GF-D8 (cell line): ENCODE measurements at regions not wholly inside any gene's neighbourhood (a gene's known extent, or its start where the extent isn't known, plus 50 kb on each side); places are given as distances from the start of the nearest gene placed in this dataset.
"Not testable (repeated sequence)": the region's sequence is repeated elsewhere in the genome, so short reads cannot be mapped to it uniquely, and the experiment has no call there.

ENCODE experiments used
- DNase-seq: peaks from one replicate; lab custom pipeline; 2025; lab: John Stamatoyannopoulos, UW

GRCh38 chr10:100662067-100662466, 83.3 kb upstream of the PAX2 start:
- DNase-seq: no peak

DNA sequence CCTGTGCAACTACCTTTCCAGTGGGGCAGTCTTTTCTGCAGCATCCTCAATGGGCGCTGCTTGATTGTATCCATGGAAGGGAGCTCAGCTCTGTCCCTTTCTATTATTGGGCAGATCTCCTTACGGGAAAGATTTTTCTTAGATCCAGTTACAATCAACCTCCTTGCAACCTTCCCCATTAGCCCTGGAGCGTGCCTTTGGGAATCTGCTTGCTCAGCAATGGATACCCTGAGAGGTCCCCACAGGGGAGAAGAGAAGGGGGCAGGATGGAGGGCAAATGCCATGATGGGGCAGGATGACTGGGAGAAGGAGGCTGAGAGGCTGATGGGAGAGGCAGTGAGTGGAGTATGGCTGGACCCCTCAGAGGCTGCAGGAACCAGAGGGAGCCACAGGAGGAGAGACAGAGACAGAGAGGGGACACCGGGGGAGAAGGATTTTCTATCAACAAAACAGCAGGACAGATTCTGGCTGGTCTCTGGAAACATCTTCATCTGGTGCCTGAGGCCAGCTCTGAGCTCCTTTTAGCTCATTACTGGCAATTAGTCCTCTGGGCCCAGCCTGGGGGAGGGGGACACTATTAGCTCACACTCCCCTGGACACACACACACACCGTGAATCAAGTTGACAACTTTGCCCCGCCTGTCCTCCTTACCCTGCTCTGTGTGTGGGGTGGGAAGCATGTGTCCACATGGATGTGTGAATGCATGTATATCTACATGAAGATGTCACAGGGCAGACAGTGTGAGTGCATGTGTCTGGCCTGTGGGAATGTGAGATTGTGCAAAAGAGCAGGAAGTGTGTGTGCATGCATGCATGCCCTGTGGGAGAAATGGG, 80.8 kb upstream of the PAX2 start:
- no peak for DNase-seq

DNA sequence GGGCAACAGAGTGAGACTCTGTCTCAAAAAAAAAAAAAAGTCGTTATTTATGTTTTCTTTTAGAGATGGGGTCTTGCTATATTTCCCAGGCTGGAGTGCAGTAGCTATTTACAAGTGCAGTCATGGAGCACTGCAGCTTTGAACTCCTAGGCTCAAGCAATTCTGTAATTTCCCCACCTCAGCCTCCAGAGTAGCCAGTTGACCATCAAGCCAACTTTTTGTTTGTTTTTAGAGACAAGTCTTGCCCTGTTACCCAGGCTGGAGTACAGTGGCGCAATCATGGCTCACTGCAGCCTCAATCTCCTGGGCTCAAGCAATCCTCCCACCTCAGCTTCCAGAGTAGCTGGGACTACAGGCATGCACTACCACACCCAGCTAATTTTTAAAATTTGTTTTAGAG, 78.7 kb upstream of the PAX2 start:
- not testable (repeated sequence) for DNase-seq

DNA sequence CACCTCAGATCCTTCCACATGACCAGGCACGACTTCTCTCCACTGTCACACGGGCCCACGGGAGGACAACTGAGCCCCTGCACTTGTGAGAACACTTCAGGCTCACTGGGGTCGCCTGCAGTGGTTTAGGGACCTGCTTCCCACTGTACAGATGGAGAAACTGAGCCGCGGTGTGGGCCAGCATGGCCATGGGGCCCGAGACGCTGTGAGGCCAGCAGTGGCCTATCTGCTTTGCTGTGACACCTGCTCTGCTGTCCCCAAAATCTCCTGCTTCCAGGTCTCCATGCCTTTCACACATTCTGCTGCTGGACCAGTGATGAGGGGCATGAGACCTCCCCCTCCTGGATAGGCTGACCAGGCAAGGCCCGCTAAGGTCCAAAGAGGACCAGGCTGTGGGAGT, 75.8 kb upstream of the PAX2 start:
- DNase-seq: no peak

DNA sequence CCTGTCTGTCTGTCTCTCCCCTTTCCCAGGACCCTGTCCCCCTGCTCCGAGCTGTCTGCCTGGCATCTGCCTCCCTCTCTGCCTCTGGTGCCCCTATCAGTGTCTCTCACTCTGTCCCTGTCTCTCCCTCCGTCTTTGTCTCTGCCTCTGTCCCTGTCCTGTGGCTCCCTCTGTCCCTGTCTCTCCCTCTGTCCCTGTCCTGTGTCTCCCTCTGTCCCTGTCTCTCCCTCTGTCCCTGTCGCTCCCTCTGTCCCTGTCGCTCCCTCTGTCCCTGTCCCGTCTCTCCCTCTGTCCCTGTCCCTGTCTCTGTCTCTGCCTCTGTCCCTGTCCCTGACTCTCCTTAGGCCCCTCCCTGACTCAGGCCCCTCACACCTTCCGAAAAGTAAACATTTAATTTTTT, 75.0 kb upstream of the PAX2 start:
- DNase-seq: no peak

DNA sequence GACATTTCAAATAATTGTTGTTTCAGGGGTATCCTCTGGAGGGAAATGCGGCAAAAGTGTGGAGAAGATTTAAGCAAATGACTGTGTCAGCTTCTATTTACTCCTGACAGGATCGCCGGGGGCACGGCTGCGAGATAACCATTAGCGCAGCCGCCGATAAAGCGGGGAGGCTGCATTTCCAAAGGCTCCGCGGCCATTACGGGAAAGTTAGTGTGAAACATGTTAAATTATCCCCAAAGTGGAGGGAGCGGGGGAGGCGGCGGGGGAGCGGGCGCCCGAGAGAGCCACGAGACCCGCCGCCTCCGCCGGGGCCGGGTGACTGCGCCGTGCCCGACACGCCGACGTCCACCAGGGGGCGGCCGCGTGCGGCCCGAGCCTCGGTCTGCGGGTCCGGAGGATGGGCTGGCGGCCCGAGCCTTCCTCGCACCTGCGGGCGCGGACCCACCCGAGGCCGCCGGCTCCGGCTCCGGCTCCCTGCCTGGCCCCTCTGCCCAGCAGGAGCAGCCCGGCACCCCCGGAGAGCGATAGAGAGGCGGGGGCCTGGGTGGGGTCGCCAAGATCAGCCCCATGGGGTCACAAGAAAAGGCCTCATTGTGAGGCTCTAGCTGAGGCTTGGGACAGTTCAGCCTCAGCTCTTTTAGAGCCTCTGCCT, 74.4 kb upstream of the PAX2 start:
- no peak for DNase-seq

DNA sequence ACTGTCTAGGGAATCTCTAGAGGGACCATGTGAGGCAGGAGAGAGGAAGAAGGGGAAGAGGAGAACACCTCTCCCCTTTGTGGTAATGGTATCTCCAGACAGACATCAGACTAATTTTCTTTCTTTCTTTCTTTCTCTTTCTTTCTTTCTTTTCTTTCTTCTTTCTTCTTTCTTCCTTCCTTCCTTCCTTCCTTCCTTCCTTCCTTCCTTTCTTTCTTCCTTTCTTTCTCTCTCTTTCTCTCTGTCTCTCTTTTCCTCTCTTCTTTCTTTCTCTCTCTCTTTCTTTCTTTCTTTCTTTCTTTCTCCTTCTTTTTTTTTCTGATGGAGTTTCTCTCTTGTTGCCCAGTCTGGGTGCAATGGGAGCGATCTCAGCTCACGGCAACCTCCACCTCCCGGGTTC, 73.2 kb upstream of the PAX2 start:
- no peak for DNase-seq

DNA sequence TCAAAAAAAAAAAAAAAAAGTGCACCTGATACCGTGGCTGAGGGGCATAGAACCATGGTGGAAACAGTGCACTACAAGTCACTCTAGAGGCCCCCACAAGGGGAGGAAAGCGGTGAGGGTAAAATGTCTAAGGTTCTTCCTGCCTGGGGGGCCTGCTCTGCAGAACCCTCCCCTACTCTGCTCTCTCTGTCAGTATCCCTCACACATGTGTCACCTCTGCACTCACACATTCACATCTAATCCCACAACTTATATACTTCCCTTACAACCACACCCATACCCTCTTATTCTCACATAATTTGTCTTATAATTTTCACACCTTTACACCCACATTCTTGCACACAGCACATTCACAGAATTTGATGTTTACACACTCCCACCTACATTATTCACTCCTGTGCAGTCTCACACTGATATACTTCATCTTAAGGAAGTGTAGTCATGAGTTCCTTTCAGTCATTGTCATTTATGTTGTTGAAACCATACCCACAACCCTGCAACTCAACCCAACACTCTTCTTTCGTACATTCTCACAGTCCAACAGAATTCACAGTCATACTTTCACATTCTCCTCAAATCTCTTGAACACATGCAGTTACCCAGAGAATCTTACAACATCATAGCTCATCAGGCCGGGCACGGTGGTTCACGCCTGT, 68.0 kb upstream of the PAX2 start:
- DNase-seq: no peak

DNA sequence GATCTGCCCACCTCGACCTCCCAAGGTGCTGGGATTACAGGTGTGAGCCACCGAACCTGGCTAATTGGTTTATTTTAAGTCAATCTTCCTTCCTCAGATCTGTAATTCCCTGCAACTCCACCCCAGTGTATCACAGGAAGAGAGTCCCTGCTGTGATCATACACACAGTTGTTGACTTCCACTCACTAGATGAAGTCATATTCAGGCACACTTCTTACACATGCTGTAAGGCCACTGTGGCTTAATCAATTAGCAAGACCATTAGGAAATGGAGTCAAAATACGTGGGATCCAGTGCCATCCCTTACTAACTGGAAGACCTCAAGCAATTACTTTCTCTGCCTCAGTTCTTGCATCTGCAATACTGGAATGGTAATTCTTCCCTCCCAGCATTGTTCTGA, 66.1 kb upstream of the PAX2 start:
- no peak for DNase-seq

GRCh38 chr10:100683004-100683403, 62.4 kb upstream of the PAX2 start:
- DNase-seq: no peak

DNA sequence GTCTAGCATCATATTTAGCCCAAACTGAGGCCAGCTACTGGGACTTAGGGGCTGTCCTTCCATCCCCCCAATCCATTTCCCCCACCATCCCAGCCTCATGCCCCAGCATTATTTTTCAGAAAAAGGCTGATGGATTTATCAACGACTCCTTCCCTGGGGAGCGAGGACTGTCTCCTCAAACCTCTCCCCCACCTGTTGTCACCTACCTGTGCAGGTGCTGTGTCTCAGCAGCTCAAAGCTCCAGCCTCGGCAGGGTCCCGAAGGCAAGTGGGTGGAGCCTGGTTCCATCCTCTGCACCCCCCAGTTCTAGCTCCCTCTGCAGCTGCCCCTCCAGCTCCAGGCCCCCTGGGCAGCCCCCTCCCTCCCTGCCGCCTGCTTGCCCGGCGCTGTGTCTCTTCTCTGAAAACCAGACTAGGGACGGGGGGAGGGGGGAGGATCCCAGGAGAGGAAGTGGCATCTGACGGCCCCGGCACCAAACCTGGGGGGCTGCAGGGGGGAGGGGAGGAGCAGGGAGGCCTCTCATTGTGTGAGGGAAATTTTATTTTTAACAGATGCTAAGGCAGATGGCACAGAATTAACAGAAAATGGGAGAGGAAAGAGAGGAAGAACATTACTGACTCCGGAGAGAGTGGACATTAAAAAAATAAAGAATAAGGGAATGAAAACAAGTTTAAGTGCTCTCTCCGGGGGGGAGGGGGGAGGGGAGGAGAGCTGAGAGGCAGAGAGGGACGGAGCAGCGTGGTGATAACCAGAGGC, 61.7 kb upstream of the PAX2 start:
- no peak for DNase-seq

- DNase-seq: no peak
Observed at GRCh38 chr10:100684688-100685235, 60.6 kb upstream of the PAX2 start.

DNA sequence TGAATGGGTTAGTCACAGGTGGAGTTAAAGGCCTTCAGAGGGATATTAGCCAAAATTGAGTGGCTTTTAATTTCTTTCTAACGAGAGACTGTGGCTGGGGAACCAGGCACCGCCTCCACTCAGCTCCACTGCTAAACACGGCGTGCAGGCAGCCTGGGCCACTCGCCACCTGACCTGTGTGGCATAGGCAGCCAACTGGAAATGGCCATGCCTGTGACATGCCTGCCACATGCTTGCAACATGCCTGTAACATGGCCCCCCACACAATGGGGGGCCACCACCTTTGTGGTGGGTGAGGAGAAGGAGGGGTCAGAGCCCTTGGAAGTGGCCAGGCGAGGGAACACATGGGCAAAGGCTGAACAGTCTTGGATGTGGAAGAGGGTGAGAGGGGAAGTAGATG, 60.1 kb upstream of the PAX2 start:
- DNase-seq: no peak

GRCh38 chr10:100687143-100688003, 58.0 kb upstream of the PAX2 start:
- no peak for DNase-seq

DNA sequence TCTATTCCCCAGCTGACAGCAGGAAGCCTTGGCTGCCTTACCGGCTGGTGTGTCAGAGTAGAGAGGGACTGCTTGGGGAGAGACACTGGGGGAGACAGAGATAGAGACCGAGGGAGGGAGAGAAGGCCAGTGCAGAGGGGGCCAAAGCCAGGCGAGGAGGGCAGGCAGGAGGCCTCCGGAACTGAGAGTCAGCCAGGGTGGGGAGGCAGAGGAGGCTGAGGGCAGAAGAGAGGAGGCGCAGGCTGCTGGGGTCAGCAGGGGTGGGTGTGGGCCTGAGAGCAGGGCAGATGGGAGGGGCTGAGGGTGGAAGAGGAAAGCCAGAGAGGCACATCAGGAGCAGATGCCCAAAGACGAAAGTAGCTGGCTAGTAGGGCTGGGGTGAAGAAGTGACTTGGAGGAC, 57.2 kb upstream of the PAX2 start:
- DNase-seq: no peak

DNA sequence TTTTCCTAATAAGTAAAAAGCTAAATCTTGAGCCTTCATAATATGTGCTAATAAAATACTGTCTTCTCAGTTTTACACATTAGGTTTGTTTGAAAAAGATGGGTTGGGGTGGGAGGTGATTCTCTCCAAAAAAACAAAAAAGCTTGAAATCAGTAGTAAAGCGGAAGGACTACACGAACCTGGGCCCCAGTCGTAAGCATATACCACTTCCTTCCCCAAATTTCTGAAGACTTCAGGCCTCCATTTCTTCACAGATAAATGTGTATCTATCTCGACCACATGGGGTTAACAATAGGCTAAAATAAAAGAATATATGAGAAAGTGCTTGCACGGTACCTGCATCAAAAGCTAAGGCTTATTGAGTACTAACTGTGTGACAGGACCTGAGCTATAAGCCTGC, 51.6 kb upstream of the PAX2 start:
- peak; percentile 3 for DNase-seq
